ENCODE measurements at regions not wholly inside any gene's neighbourhood (a gene's known extent, or its start where the extent isn't known, plus 50 kb on each side); places are given as distances from the start of the nearest gene placed in this dataset.
"Not testable (repeated sequence)": the region's sequence is repeated elsewhere in the genome, so short reads cannot be mapped to it uniquely, and the experiment has no call there.

GRCh38 chr16:86738322-86738721 lies 160.0 kb downstream of the FOXL1 start:
- DNase-seq (ENCODE audit: low read depth in 2 of 3, low spot score in 1 of 3) = not testable (repeated sequence)

GRCh38 chr16:86739178-86739577 lies 160.8 kb downstream of the FOXL1 start:
- DNase-seq (ENCODE audit: low read depth in 2 of 3, low spot score in 1 of 3) = no peak

GRCh38 chr16:86739808-86740207 lies 161.5 kb downstream of the FOXL1 start:
- no peak for DNase-seq (ENCODE audit: low read depth in 2 of 3, low spot score in 1 of 3)

DNA sequence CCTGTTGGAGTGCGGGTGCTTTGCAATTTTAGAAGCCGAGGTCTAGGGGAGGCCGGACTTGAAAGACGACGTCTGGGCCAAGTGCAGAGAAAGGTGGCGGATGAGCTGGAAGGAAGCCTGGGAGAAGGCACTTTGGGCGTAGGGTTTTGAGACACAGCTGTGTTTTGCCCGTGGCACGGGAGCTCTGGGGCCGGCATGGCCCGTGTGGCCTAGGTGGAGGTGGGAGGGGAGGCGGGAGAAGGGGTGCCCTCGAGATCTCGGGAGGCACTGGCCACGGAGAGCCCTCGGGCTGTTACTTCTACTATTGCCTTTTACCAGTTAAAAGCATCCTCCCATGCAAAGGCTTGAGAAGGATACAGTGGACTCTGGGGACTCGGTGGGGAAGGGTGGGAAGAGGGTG lies 161.9 kb downstream of the FOXL1 start:
- DNase-seq (ENCODE audit: low read depth in 2 of 3, low spot score in 1 of 3) = no peak

- DNase-seq (ENCODE audit: low read depth in 2 of 3, low spot score in 1 of 3) = no peak
These were observed 162.8 kb downstream of the FOXL1 start for GRCh38 chr16:86740906-86741799.

DNA sequence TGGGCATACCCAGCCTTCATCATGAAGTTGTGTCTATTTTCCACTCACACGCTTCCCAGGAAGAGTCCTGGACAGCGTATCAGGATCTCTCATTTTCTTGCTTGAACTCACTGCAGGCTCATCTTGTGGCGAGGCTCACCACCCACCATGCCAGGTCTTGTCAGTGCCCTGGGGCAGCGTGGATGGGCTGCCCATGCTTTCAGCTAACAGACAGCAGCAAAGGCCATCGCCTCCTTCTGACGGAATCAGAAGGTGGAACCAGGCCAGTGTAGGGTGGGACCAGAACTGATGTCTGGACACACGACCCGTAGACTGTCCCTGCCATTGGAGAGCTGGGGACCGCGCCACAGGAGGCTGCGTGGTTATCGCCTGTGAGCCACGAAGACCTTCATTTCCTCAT lies 169.4 kb downstream of the FOXL1 start:
- DNase-seq (ENCODE audit: low read depth in 2 of 3, low spot score in 1 of 3) = no peak

DNA sequence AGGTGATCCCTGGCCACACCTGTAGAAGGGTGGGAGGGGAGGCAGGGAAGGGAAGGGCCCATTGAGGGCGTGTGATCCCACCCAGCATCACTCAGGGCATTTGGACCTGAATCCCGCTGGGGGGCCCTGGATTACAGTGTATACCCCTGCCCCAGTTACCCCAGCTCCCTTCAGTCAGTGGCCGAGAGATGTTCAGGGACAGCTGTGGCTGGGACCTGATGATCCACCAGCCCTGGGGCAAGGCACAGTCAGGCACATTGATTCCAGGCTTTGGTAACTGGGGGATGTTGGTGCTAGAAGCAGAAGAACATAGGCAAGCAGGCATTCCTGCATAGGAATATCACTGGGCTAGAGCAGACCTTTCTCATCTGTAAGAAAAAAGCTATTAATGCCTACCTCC lies 170.3 kb downstream of the FOXL1 start:
- DNase-seq (ENCODE audit: low read depth in 2 of 3, low spot score in 1 of 3) = no peak

DNA sequence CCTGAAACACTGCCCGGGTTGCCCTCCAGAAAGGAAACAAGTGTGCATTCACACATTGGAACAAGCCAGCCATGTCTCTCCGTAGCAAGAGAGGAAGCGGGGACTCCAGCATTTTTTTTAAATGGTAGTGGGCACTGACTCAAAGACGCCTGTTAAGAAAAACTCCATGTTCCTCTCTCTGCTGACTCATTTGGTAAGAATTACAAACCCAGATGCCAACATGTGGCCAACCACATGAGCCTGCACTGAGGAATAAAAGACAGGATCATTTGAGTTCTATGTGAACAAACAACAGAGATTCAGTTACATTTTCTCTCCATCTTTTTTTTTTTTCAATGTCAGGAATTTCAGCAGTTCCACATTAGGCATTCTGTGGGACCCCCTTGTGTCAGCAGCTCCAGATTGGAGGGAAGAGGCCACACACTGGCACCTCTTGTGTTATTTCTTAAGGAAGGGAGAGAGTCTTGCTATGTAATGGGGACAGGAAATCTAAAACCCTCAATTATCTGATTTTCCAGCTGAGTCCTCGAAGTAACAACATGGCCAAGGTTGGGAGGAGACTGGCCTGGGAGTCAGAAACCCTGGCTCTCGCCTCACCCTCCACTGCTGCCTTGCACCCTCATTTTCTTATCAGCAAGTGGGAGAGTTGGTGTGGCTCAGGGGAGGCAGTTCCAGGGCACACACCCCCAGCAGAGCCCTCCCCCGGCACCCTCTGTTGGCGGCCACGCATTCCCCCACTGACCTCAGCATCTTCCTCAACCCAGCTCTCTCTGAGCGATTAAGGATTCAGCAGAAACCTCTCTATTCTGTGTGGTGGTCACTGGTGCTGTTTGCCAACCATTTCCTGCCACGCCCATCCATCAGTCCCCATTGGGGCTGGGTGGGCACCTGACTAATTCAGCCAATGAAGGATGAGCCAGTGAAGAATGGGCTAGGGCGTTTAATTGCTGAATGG lies 173.0 kb downstream of the FOXL1 start:
- DNase-seq (ENCODE audit: low read depth in 2 of 3, low spot score in 1 of 3) = no peak

DNA sequence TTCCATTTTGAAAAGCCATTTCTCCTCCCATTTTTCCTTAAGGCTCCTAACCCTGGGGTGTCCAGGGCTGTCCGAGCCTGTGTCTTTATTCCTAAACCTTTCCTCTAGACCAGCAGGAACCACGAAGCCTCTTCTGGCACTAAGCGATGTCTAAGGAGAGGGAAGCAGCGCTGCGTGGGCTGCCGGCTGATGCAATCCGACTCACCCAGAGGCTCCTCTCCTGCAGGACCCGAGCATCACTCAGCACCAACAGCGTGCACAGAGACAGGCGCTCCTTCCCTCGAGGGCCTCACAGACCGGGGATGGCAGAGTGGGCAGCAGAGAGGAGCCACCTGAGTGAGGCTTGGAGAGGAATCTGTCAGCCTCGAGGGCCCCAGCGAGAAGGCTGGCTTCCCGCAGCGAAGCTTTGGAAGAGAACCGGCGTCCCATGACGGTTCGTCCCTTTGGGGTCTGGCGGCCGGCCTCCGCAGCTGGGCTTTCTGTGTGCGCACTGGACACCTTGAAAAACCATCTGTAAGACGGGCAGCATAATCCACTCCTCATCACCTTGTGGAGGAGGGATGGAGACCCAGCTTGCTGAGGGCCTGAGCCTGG lies 174.3 kb downstream of the FOXL1 start:
- no peak for DNase-seq (ENCODE audit: low read depth in 2 of 3, low spot score in 1 of 3)

DNA sequence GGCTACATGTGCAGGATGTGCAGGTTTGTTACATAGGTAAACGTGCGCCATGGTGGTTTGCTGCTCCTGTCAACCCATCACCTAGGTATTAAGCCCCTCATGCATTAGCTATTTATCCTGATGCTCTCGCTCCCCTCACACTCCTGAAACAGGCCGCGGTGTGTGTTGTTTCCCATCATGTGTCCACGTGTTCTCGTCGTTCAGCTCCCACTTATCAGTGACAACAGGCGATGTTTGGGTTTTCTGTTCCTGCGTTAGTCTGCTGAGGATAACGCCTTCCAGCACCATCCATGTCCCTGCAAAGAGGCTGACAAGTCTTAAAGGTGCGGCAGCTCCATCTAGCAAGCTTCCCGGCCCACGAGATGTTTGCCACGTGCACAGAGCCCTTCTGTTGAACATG lies 175.1 kb downstream of the FOXL1 start:
- no peak for DNase-seq (ENCODE audit: low read depth in 2 of 3, low spot score in 1 of 3)

DNA sequence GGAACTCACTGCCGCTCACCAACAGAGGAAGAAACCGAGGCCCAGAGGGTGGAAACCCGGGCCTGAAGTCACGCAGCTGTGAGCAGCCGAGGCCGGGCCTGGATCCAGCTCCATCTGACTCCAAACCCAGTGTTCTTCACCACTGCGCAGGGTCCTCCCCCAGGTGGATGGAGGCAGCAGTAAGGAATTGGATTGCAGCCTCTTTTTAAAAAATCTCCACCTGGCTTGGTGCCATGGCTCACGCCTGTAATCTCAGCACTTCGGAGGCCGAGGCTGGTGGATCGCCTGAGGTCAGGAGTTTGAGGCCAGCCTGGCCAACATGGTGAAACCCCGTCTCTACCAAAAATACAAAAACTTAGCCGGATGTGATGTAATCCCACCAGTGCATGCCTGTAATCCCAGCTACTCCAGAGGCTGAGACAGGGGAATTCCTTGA lies 177.2 kb downstream of the FOXL1 start:
- DNase-seq (ENCODE audit: low read depth in 2 of 3, low spot score in 1 of 3) = no peak

DNA sequence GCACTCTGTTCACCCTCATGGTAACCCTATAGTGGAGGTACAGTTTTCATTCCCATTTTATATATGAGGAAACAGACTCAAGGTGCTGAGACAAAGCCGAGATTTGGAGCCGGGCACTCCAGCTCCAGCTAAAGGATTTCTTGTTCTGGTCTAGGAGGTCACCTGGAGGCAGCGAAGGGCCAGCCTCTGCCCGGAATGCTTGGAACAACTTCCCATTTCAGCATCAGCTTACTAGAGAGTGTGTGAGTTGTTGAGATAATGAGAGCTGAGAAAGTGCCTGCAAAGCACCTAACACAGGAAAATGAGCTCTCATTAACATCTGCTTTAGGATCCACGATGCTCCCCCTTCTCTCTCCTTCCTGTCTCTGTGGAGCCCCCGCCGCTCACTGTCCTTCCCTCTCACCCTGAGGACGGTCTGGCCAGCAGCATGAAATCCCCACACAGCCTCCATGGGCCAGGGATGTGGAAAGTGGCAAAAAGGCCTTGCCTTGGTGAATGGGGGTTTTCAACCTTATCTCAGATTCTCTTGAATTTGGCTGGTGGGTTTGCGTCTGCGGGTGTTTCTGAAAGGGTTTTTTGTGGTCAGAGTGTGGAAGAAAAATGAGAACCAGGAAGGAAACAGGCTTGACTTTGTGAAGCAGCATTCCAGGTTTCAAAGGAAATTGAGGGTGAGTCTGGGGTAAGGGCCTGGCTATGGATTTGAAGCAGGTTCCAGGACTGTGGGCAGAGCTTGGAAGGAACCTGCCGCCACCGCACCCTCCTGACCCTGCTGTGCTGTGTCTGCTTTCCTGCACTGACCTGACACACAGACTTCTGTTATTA lies 178.7 kb downstream of the FOXL1 start:
- no peak for DNase-seq (ENCODE audit: low read depth in 2 of 3, low spot score in 1 of 3)

DNA sequence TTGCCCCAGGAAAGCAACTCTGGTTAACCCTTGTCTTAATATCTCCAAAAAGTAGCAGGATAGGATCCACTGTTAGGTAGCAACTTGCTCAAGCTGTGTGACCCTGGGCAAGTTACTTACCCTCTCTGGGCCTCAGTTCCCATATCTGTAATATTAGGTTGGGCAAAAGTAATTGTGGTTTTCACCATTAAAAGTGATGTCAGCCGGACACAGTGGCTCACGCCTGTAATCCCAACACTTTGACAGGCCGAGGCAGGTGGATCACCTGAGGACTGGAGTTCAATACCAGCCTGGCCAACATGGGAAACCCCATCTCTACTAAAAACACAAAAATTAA lies 179.3 kb downstream of the FOXL1 start:
- no peak for DNase-seq (ENCODE audit: low read depth in 2 of 3, low spot score in 1 of 3)

GRCh38 chr16:86758932-86759331 lies 180.6 kb downstream of the FOXL1 start:
- no peak for DNase-seq (ENCODE audit: low read depth in 2 of 3, low spot score in 1 of 3)

DNA sequence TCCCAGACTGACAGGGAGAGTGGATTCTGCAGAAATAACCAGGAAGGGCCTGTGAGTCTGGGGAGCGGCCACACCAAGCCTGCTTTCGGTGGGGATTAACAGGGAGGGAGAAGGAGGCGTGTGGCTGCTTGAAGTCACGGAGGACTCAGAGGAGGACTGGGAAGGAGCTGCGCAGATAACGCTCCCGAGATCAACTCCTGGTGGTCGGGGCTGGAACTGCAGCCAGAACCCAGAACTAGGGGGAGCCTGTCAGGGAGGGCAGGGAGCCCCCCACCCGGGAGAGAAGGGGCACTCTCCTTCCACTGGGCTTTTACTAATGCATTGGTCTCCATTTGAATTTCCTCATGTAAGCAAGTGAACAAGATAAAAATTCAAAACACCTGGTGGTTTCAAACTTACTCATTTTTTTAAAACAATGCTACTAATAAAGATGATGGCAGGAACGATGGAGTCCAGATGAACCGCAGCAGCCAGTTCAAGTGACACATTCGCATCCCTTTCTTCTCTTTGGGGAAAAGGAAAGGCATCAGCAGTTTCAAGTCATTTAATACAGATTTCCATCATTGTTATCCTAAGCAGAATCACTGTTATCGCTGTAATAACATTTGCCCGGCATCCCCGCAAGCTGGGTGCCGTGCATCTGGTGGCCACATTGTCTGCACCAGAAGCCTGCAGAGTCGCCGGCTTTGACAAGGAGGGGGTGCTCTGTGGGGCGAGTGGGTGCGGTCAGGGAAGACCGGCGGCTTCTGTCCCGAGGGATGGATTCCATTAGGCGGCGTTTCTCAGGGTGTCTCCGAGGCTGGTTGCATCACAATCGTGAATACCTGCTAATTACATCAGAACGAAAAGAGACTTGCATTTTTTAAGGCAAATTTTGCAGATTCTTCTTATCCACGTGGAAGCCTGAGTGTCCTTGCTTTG lies 183.0 kb downstream of the FOXL1 start:
- DNase-seq (ENCODE audit: low read depth in 2 of 3, low spot score in 1 of 3) = peak; percentile 17 to 48 (median 21)

GRCh38 chr16:86762095-86762494 lies 183.7 kb downstream of the FOXL1 start:
- no peak for DNase-seq (ENCODE audit: low read depth in 2 of 3, low spot score in 1 of 3)

- no peak for DNase-seq (ENCODE audit: low read depth in 2 of 3, low spot score in 1 of 3)
These were observed 185.5 kb downstream of the FOXL1 start for GRCh38 chr16:86763819-86764218.

GRCh38 chr16:86764551-86764950 lies 186.2 kb downstream of the FOXL1 start:
- no peak for DNase-seq (ENCODE audit: low read depth in 2 of 3, low spot score in 1 of 3)

DNA sequence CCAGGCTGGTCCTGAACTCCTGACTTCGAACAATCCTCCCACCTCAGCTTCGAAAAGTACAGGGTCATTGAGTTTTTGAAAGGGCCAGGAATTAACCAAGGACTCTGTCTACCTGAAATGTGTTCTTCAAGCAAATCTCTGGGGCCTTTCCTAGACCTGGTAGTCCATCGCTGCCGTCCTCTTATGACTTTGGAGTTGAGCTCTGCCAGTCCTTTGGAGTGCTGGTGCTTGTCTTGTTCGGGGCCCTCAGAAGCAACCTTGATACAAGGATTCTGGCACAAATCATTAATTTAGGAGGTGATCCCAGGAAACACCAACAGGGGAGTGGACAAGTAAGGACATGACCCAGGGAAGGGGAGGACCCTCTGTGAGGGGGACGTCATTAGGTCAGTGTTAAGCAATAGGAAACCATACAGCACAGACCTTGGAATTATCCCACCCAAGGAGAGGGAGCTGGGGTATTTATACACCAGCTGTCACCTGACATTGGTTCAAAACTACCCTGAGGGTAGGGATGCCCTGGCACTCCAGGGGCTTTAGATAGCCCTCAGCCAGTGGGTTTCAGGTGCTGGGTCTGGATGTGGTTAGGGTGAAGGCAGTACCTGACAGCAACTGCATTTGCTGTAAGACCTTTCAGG lies 187.2 kb downstream of the FOXL1 start:
- no peak for DNase-seq (ENCODE audit: low read depth in 2 of 3, low spot score in 1 of 3)
